A673 (cell line): ENCODE measurements at regions not wholly inside any gene's neighbourhood (a gene's known extent, or its start where the extent isn't known, plus 50 kb on each side); places are given as distances from the start of the nearest gene placed in this dataset.

Source experiments
- EZH2 ChIP-seq: fragments of 200-600 bp; sonication (generic); IDR thresholded peaks from 2 replicates; pipeline ENCODE4 v1.6.1; 2017; ENCODE audit warnings: borderline replicate concordance, low read depth, mild to moderate bottlenecking, mixed read lengths, antibody characterized with exemption, low read length; ENCODE audit not compliant: poor library complexity, severe bottlenecking
- TF ChIP-seq, protein P1 (sequence below): fragments of 300-800, 200-600 bp; sonication (generic); conservative IDR thresholded peaks from 2 replicates; pipeline ENCODE4 v1.5.1; 2017; ENCODE audit warnings: low read depth, mild to moderate bottlenecking, antibody characterized with exemption, low read length, moderate library complexity, mixed read lengths

DNA sequence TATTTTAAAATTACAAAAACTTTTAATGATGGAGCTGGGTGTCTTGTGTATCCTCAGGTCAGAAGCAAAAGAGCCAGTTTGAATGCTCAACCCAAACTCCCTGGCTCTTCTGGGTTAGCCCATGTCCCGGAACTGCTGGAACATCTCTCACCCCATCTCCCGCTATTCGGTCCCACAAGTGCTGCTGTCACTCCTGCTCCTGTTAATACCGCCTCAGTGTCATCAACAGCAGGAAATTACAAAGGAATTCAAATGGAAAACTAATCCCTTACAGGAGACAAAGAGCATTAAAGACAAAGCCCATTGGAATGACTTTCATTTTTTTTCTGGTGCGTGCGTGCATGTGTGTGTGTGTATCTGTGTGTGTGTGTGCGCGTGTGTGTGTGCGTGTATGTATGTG, 112.0 kb upstream of the C7orf33 start:
- TF ChIP-seq, protein P1, sequence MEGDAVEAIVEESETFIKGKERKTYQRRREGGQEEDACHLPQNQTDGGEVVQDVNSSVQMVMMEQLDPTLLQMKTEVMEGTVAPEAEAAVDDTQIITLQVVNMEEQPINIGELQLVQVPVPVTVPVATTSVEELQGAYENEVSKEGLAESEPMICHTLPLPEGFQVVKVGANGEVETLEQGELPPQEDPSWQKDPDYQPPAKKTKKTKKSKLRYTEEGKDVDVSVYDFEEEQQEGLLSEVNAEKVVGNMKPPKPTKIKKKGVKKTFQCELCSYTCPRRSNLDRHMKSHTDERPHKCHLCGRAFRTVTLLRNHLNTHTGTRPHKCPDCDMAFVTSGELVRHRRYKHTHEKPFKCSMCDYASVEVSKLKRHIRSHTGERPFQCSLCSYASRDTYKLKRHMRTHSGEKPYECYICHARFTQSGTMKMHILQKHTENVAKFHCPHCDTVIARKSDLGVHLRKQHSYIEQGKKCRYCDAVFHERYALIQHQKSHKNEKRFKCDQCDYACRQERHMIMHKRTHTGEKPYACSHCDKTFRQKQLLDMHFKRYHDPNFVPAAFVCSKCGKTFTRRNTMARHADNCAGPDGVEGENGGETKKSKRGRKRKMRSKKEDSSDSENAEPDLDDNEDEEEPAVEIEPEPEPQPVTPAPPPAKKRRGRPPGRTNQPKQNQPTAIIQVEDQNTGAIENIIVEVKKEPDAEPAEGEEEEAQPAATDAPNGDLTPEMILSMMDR = no peak
- no peak for TF ChIP-seq EZH2
